Neural progenitor cell (in vitro differentiated cells): ENCODE measurements at regions not wholly inside any gene's neighbourhood (a gene's known extent, or its start where the extent isn't known, plus 50 kb on each side); places are given as distances from the start of the nearest gene placed in this dataset.

Experiments used
- CTCF ChIP-seq: fragments of 200-600 bp; sonication (generic); IDR thresholded peaks from 2 replicates; pipeline ENCODE4 v1.5.1; 2017; ENCODE audit warnings: antibody characterized with exemption, mild to moderate bottlenecking
- EZH2 ChIP-seq: fragments of 200-600 bp; sonication (generic); IDR thresholded peaks from 2 replicates; pipeline ENCODE4 v1.6.1; 2017; ENCODE audit warnings: antibody characterized with exemption, mild to moderate bottlenecking, moderate library complexity
- EZH2phosphoT487 ChIP-seq: fragments of 200-600 bp; sonication (generic); IDR thresholded peaks from 2 replicates; pipeline ENCODE4 v1.6.1; 2017; ENCODE audit warnings: antibody characterized with exemption

DNA sequence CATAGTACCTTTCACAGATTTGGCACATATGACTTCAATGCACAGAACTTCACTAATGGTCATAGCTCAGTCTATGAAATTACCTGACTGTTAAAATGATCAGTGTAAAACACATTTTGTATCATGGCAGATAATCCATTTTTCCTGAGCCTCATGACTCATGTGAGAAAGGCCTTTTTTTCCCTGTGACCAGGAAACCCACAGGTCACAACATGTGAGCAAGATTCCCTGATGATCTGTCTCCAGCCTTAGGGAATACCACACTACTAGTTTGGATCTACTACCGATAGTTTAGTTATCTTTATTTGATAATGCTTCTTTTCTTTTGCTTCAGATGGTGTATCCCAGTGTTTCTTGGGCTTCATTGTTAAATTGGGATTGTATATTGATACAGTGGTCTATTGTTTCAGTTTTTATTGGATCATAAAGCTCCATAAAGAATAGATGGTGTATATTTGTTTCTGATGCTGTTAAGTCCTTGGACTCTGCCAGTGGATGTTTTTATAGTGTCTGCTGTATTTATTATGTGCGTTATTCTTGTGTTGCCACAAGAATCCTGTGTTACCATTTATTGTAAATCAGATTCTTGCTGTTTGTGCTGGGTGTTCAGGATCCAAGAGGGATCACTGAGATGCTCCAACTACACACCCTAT is 248.7 kb upstream of the PELI2 start:
- TF ChIP-seq CTCF (no peak), EZH2 (no peak), EZH2phosphoT487 (no peak)
